Activated CD8-positive, alpha-beta memory T cell treated with anti-CD3 and anti-CD28 coated beads for 1 hour (primary cell): ENCODE measurements at regions not wholly inside any gene's neighbourhood (a gene's known extent, or its start where the extent isn't known, plus 50 kb on each side); places are given as distances from the start of the nearest gene placed in this dataset.
"Not testable (repeated sequence)": the region's sequence is repeated elsewhere in the genome, so short reads cannot be mapped to it uniquely, and the experiment has no call there.

Source experiments
- DNase-seq, 2 donors: peaks; one replicate each; pipeline ENCODE4 v3.0.0-alpha.2; 2020; ENCODE audit warnings: low read depth in 1 of 2; ENCODE audit errors: extremely low read depth in 1 of 2

GRCh38 chr6:85287158-85287557, 162.7 kb upstream of the NT5E start:
- DNase-seq, result no peak

GRCh38 chr6:85286507-85286906, 163.4 kb upstream of the NT5E start:
- DNase-seq, result not testable (repeated sequence)

- no peak for DNase-seq
Measured at GRCh38 chr6:85285934-85286333, 163.9 kb upstream of the NT5E start.

- no peak for DNase-seq
Measured at GRCh38 chr6:85285114-85285513, 164.8 kb upstream of the NT5E start.

GRCh38 chr6:85283436-85283835, 166.4 kb upstream of the NT5E start:
- DNase-seq, result no peak

GRCh38 chr6:85278466-85279035, 171.3 kb upstream of the NT5E start:
- DNase-seq, result no peak

- DNase-seq, result not testable (repeated sequence)
Measured at GRCh38 chr6:85276026-85276425, 173.9 kb upstream of the NT5E start.

- no peak for DNase-seq
Measured at GRCh38 chr6:85275338-85275985, 174.4 kb upstream of the NT5E start.

- DNase-seq, result no peak
Measured at GRCh38 chr6:85273870-85274269, 176.0 kb upstream of the NT5E start.

GRCh38 chr6:85273046-85273445, 176.8 kb upstream of the NT5E start:
- no peak for DNase-seq

- DNase-seq, result no peak
Measured at GRCh38 chr6:85272592-85272991, 177.3 kb upstream of the NT5E start.

GRCh38 chr6:85262621-85263020, 187.3 kb upstream of the NT5E start:
- DNase-seq, result no peak

GRCh38 chr6:85261271-85261670, 188.6 kb upstream of the NT5E start:
- DNase-seq, result no peak

GRCh38 chr6:85255661-85256060, 194.2 kb upstream of the NT5E start:
- DNase-seq, result no peak

- DNase-seq, result no peak
Measured at GRCh38 chr6:85252552-85252951, 197.3 kb upstream of the NT5E start.

GRCh38 chr6:85252085-85252484, 197.8 kb upstream of the NT5E start:
- DNase-seq, result no peak

GRCh38 chr6:85251300-85251699, 198.6 kb upstream of the NT5E start:
- no peak for DNase-seq

GRCh38 chr6:85250586-85251220, 199.2 kb upstream of the NT5E start:
- no peak for DNase-seq

- no peak for DNase-seq
Measured at GRCh38 chr6:85245004-85245403, 204.9 kb upstream of the NT5E start.

GRCh38 chr6:85241498-85242052, 208.3 kb upstream of the NT5E start:
- DNase-seq, result no peak

- DNase-seq, result no peak
Measured at GRCh38 chr6:85240787-85241385, 209.0 kb upstream of the NT5E start.

GRCh38 chr6:85237478-85237877, 212.4 kb upstream of the NT5E start:
- DNase-seq, result no peak
